H1 (cell line): ENCODE measurements at regions not wholly inside any gene's neighbourhood (a gene's known extent, or its start where the extent isn't known, plus 50 kb on each side); places are given as distances from the start of the nearest gene placed in this dataset.
A peak's percentile ranks its signal among the peaks of the same experiment; 100 is the strongest.

ENCODE experiments used
- CTCF ChIA-PET: fragments of 300-600 bp; sonication (Branson Sonifier 250); formaldehyde crosslinking; loops from one replicate; lab custom pipeline; 2021; ENCODE audit not compliant: partially characterized antibody; lab: Charles Lee
- POLR2A ChIA-PET: fragments of 300-600 bp; sonication (Branson Sonifier 250); formaldehyde crosslinking; loops from one replicate; lab custom pipeline; 2021; ENCODE audit warnings: inconsistent platforms; ENCODE audit not compliant: partially characterized antibody; lab: Charles Lee
- DNase-seq, 2 experiments: peaks; one replicate each; pipeline versions ENCODE4 v3.0.0 to v3.0.0-alpha.2; 2010 to 2022; ENCODE audit warnings: low spot score in 2 of 2, low read depth in 1 of 2, mixed read lengths in 1 of 2
- FAIRE-seq: peaks from 2 replicates; lab custom pipeline; 2011; peaks lifted over from hg19 to GRCh38; lab: Jason Lieb, UNC
- H2AFZ ChIP-seq: 2 replicates; pipeline ENCODE4 v1.8.1; 2012; ENCODE audit warnings: low read length, inconsistent platforms
- H2AK5ac ChIP-seq: 2 replicates; pipeline ENCODE4 v1.6.1; 2013; ENCODE audit warnings: low read depth, low read length
- H2BK120ac ChIP-seq: replicated peaks from 2 replicates; pipeline ENCODE3; 2013; ENCODE audit warnings: low read depth, low read length, inconsistent platforms
- H2BK12ac ChIP-seq: 2 replicates; pipeline ENCODE4 v1.6.1; 2013; ENCODE audit warnings: low read depth, low read length
- H2BK15ac ChIP-seq: 2 replicates; pipeline ENCODE4 v1.6.1; 2013; ENCODE audit warnings: low read length
- H2BK20ac ChIP-seq: 2 replicates; pipeline ENCODE4 v1.6.1; 2013; ENCODE audit warnings: low read length
- H2BK5ac ChIP-seq: 2 replicates; pipeline ENCODE4 v1.6.1; 2013; ENCODE audit warnings: low read depth, low read length
- H3K14ac ChIP-seq: 2 replicates; pipeline ENCODE4 v1.6.1; 2013; ENCODE audit warnings: inconsistent platforms; ENCODE audit not compliant: insufficient read length
- H3K18ac ChIP-seq: 2 replicates; pipeline ENCODE4 v1.6.1; 2013; ENCODE audit warnings: low read length; ENCODE audit errors: extremely low read depth
- H3K23ac ChIP-seq: 2 replicates; pipeline ENCODE4 v1.6.1; 2013; ENCODE audit warnings: inconsistent platforms; ENCODE audit not compliant: insufficient read length
- H3K23me2 ChIP-seq: 2 replicates; pipeline ENCODE4 v1.6.1; 2013; ENCODE audit warnings: low read depth, low read length
- H3K27ac ChIP-seq: 2 replicates; pipeline ENCODE4 v1.6.1; 2011; ENCODE audit warnings: low read depth, low read length, inconsistent platforms
- H3K27me3 ChIP-seq, 4 experiments: replicated peaks in 1 of 4; 1 replicate in 1 of 4; 2 replicates in 3 of 4; pipeline versions ENCODE4 v1.6.1 to v1.8.1; 2011 to 2013; ENCODE audit warnings: low read length in 3 of 4, mild to moderate bottlenecking in 3 of 4, inconsistent platforms in 2 of 4, mixed read lengths in 2 of 4, moderate library complexity in 1 of 4; ENCODE audit not compliant: control insufficient read depth in 3 of 4, insufficient read depth in 3 of 4; ENCODE audit errors: extremely low read depth in 1 of 4
- H3K36me3 ChIP-seq, 4 experiments: 2 replicates each; pipeline versions ENCODE4 v1.6.1 to v1.8.1; 2011 to 2013; ENCODE audit warnings: mild to moderate bottlenecking in 4 of 4, low read length in 3 of 4, moderate library complexity in 2 of 4, control low read depth in 1 of 4, inconsistent platforms in 1 of 4; ENCODE audit not compliant: insufficient read depth in 4 of 4, control insufficient read depth in 2 of 4
- H3K4ac ChIP-seq: replicated peaks from 2 replicates; pipeline ENCODE3; 2013; ENCODE audit warnings: low read length, low read depth, mixed read lengths, inconsistent platforms; ENCODE audit not compliant: insufficient read length
- H3K4me1 ChIP-seq, 4 experiments: replicated peaks in 1 of 4; 1 replicate in 1 of 4; 2 replicates in 3 of 4; pipeline versions ENCODE4 v1.6.1 to v1.8.1; 2011 to 2013; ENCODE audit warnings: low read length in 3 of 4, inconsistent platforms in 2 of 4, mixed read lengths in 1 of 4; ENCODE audit not compliant: insufficient read depth in 4 of 4, control insufficient read depth in 3 of 4
- H3K4me2 ChIP-seq, 2 experiments: 2 replicates each; pipeline versions ENCODE4 v1.6.1 to v1.8.1; 2011 to 2013; ENCODE audit warnings: low read depth in 2 of 2, low read length in 2 of 2, control low read depth in 1 of 2, inconsistent platforms in 1 of 2, mild to moderate bottlenecking in 1 of 2; ENCODE audit not compliant: insufficient read depth in 1 of 2
- H3K4me3 ChIP-seq, 4 experiments: fragments of 200-600, 300-600 bp in 1 of 4; sonication (generic), shearing (Covaris generic), sonication (Bioruptor Twin) in 1 of 4; 2 replicates each; pipeline versions ENCODE4 v1.5.1 to v1.8.1; 2011 to 2016; ENCODE audit warnings: low read length in 4 of 4, low read depth in 3 of 4, control low read depth in 2 of 4, inconsistent platforms in 2 of 4, mild to moderate bottlenecking in 2 of 4, mixed read lengths in 1 of 4, moderate library complexity in 1 of 4; ENCODE audit not compliant: insufficient read depth in 2 of 4; ENCODE audit errors: extremely low read depth in 1 of 4
- H3K56ac ChIP-seq: replicated peaks from 2 replicates; pipeline ENCODE3; 2013; ENCODE audit warnings: low read depth, mild to moderate bottlenecking, mixed read lengths, low read length, inconsistent platforms; ENCODE audit not compliant: insufficient read length
- H3K79me1 ChIP-seq: 2 replicates; pipeline ENCODE4 v1.6.1; 2013; ENCODE audit warnings: low read depth, low read length, control low read depth
- H3K79me2 ChIP-seq, 2 experiments: 2 replicates each; pipeline versions ENCODE4 v1.6.1 to v1.8.1; 2012 to 2013; ENCODE audit warnings: low read length in 2 of 2, mild to moderate bottlenecking in 2 of 2, inconsistent platforms in 1 of 2; ENCODE audit not compliant: insufficient read depth in 2 of 2, control insufficient read depth in 1 of 2
- H3K9ac ChIP-seq, 4 experiments: replicated peaks in 1 of 4; 1 replicate in 1 of 4; 2 replicates in 3 of 4; pipeline versions ENCODE4 v1.6.1 to v1.8.1; 2011 to 2013; ENCODE audit warnings: low read depth in 3 of 4, low read length in 3 of 4, control low read depth in 2 of 4, mild to moderate bottlenecking in 2 of 4, moderate library complexity in 2 of 4, inconsistent platforms in 1 of 4; ENCODE audit errors: extremely low read depth in 1 of 4
- H3K9me3 ChIP-seq, 2 experiments: 2 replicates each; pipeline versions ENCODE4 v1.6.1 to v1.8.1; 2012 to 2013; ENCODE audit warnings: mild to moderate bottlenecking in 2 of 2, moderate library complexity in 2 of 2, control low read depth in 1 of 2, inconsistent platforms in 1 of 2, low read depth in 1 of 2, low read length in 1 of 2, mixed read lengths in 1 of 2; ENCODE audit not compliant: insufficient read depth in 2 of 2
- H4K20me1 ChIP-seq, 2 experiments: replicated peaks in 1 of 2; 2 replicates each; pipeline versions ENCODE3 to v1.8.1; 2011 to 2013; ENCODE audit warnings: inconsistent platforms in 2 of 2, low read length in 2 of 2, mild to moderate bottlenecking in 1 of 2; ENCODE audit not compliant: insufficient read depth in 2 of 2, control insufficient read depth in 1 of 2
- H4K5ac ChIP-seq: 2 replicates; pipeline ENCODE4 v1.6.1; 2013; ENCODE audit warnings: low read length, low read depth, mixed read lengths, inconsistent platforms; ENCODE audit not compliant: insufficient read length
- H4K8ac ChIP-seq: 2 replicates; pipeline ENCODE4 v1.8.0; 2013; ENCODE audit warnings: mild to moderate bottlenecking, moderate library complexity, low read length, inconsistent platforms; ENCODE audit not compliant: insufficient read depth; ENCODE audit errors: extremely low read depth
- H4K91ac ChIP-seq: replicated peaks from 2 replicates; pipeline ENCODE3; 2013; ENCODE audit warnings: low read length, mixed read lengths, inconsistent platforms; ENCODE audit not compliant: insufficient read length
- BACH1 ChIP-seq: IDR thresholded peaks from 2 replicates; pipeline ENCODE4 v1.6.1; 2012; ENCODE audit warnings: low read length, improper control_type of control experiment
- CHD1 ChIP-seq: IDR thresholded peaks from 2 replicates; pipeline ENCODE4 v1.6.1; 2012; ENCODE audit warnings: low read depth, low read length, improper control_type of control experiment
- GABPA ChIP-seq: IDR thresholded peaks from 2 replicates; pipeline ENCODE4 v1.6.1; 2011; ENCODE audit warnings: mild to moderate bottlenecking, low read length, moderate library complexity, borderline replicate concordance; ENCODE audit not compliant: insufficient read depth
- JUN ChIP-seq: IDR thresholded peaks from 2 replicates; pipeline ENCODE4 v1.6.1; 2011; ENCODE audit warnings: low read depth, mild to moderate bottlenecking, improper control_type of control experiment, low read length
- RBBP5 ChIP-seq: IDR thresholded peaks from 2 replicates; pipeline ENCODE4 v1.7.1; 2012; ENCODE audit warnings: low read depth, mild to moderate bottlenecking, inconsistent platforms, low read length, moderate library complexity, borderline replicate concordance
- SP2 ChIP-seq: IDR thresholded peaks from 2 replicates; pipeline ENCODE4 v1.6.1; 2012; ENCODE audit warnings: mild to moderate bottlenecking, low read length, inconsistent platforms
- TCF12 ChIP-seq: IDR thresholded peaks from 2 replicates; pipeline ENCODE4 v1.6.1; 2011; ENCODE audit warnings: low read depth, mild to moderate bottlenecking, low read length
- WGBS, 2 experiments: shearing (Covaris generic) in 1 of 2; methylation state at CpG; one replicate each; pipeline versions ENCODE4 v1.1.6 to v1.1.7; 2013 to 2015; ENCODE audit warnings: low lambda C conversion rate in 2 of 2, mixed read lengths in 2 of 2, inconsistent platforms in 1 of 2, low coverage in 1 of 2, missing lambda C conversion rate in 1 of 2; ENCODE audit not compliant: insufficient replicate concordance in 2 of 2, insufficient coverage in 1 of 2, insufficient read length in 1 of 2; ENCODE audit errors: extremely low coverage in 1 of 2, missing lambda C conversion rate in 1 of 2; 5-methylcytosine and 5-hydroxymethylcytosine counted together
- TF ChIP-seq, protein P1 (sequence below): IDR thresholded peaks from 2 replicates; pipeline ENCODE4 v1.6.1; 2012; ENCODE audit warnings: inconsistent platforms

DNA sequence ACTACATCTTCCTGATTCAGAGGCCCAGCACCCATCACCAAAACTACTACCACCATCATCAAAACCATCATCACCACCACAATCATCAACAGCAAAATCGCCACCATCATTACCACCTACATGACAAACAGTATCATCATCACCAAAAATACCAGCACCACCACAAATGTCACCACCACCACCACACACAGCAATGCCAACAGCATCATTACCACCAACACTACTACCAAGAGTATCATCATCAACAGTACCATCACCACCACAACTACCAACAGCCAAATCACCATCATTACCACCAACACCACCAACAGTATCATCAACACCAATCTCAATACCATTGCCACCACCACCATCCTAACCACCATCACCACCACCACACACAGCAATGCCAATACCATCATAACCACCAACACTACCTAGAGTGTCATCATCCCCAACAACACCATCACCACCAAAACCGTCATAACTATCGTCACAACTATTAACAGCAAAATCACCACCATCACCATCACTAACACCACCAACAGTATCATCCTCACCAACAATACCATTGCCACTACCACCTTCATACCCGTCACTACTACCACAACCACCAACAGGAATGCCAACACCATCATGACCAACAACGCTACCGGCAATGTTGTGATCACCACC lies 64.6 kb upstream of the TEX51 start:
- no peak overlapping the region for H4K8ac ChIP-seq
- POLR2A ChIA-PET, result no interaction called here
- peak overlapping the region; percentile 47 for H3K56ac ChIP-seq
- H3K14ac ChIP-seq, result no peak overlapping the region
- no peak overlapping the region for H4K5ac ChIP-seq
- H3K36me3 ChIP-seq, result no peaks in the 10 kb centered on the region
- no peak overlapping the region for H3K18ac ChIP-seq
- no peaks in the 10 kb centered on the region for H3K27me3 ChIP-seq
- no peak for TF ChIP-seq TCF12
- TF ChIP-seq CHD1, result no peak
- no peak for TF ChIP-seq SP2
- TF ChIP-seq BACH1, result no peak
- TF ChIP-seq RBBP5, result no peak
- TF ChIP-seq JUN, result no peak
- TF ChIP-seq, protein P1, sequence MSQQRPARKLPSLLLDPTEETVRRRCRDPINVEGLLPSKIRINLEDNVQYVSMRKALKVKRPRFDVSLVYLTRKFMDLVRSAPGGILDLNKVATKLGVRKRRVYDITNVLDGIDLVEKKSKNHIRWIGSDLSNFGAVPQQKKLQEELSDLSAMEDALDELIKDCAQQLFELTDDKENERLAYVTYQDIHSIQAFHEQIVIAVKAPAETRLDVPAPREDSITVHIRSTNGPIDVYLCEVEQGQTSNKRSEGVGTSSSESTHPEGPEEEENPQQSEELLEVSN, result no peak
- no peak for TF ChIP-seq GABPA
- H2BK120ac ChIP-seq, result no peak overlapping the region
- CTCF ChIA-PET, result interaction anchor here (0.7 kb wide), 1 partner anchor 207 kb away, joined by 3 read pairs; no protein-coding TSS in a partner anchor
- 87% methylated on average over 6 of the region's 6 CpGs; no CpG with 5 or more reads in 1 of the 2 experiments for WGBS, 2 experiments
- no peak overlapping the region for H3K4me3 ChIP-seq
- H2BK20ac ChIP-seq, result 0 out of 2 replicates have a peak overlapping the region, but pooled peaks have one; percentile 0
- H3K23ac ChIP-seq, result no peak overlapping the region
- 0 out of 2 replicates have a peak overlapping the region, but pooled peaks have one; percentile 59 for H2AK5ac ChIP-seq
- H3K79me1 ChIP-seq, result no peaks in the 10 kb centered on the region
- H3K4me1 ChIP-seq, result peaks cover 0 to 5% (median 1%) of the 10 kb centered on the region in 4 experiments; a peak in 2 of 7 replicates
- H4K20me1 ChIP-seq, result peaks cover 0 to 3% of the 10 kb centered on the region in 2 experiments
- H3K4me2 ChIP-seq, result no peak overlapping the region
- FAIRE-seq (no peak), DNase-seq (no peak)
- 0 out of 2 replicates have a peak overlapping the region, but pooled peaks have one; percentile 0 for H2BK12ac ChIP-seq
- no peak overlapping the region for H3K9ac ChIP-seq
- no peak overlapping the region for H3K4ac ChIP-seq
- H4K91ac ChIP-seq, result no peak overlapping the region
- no peaks in the 10 kb centered on the region for H3K9me3 ChIP-seq
- H3K79me2 ChIP-seq, result no peaks in the 10 kb centered on the region
- no peak overlapping the region for H2AFZ ChIP-seq
- no peak overlapping the region for H3K27ac ChIP-seq
- no peak overlapping the region for H2BK5ac ChIP-seq
- no peak overlapping the region for H2BK15ac ChIP-seq
- peaks cover 9% of the 10 kb centered on the region; the same call in 1 of the 2 replicates for H3K23me2 ChIP-seq
